Thyroid gland (tissue), 4 donors: ENCODE measurements at regions not wholly inside any gene's neighbourhood (a gene's known extent, or its start where the extent isn't known, plus 50 kb on each side); places are given as distances from the start of the nearest gene placed in this dataset.

Experiments used
- POLR2A ChIP-seq, 2 donors: fragments of 450-650 bp; IDR thresholded peaks; one replicate each; pipeline ENCODE4 v1.6.1; 2017; ENCODE audit warnings: antibody characterized with exemption in 2 of 2, mild to moderate bottlenecking in 2 of 2, moderate library complexity in 1 of 2
- TF ChIP-seq, protein P1 (sequence below), 6 experiments: fragments of 200-600 bp in 3 of 6; fragments of 450-650 bp in 3 of 6; sonication (generic) in 3 of 6; IDR thresholded peaks; one replicate each; pipeline ENCODE4 v1.5.1; 2016 to 2019; ENCODE audit warnings: antibody characterized with exemption in 6 of 6, mild to moderate bottlenecking in 2 of 6, inconsistent platforms in 1 of 6, moderate library complexity in 1 of 6

GRCh38 chr2:113829270-113829669 is 60.6 kb upstream of the ACTR3 start:
- TF ChIP-seq, protein P1, sequence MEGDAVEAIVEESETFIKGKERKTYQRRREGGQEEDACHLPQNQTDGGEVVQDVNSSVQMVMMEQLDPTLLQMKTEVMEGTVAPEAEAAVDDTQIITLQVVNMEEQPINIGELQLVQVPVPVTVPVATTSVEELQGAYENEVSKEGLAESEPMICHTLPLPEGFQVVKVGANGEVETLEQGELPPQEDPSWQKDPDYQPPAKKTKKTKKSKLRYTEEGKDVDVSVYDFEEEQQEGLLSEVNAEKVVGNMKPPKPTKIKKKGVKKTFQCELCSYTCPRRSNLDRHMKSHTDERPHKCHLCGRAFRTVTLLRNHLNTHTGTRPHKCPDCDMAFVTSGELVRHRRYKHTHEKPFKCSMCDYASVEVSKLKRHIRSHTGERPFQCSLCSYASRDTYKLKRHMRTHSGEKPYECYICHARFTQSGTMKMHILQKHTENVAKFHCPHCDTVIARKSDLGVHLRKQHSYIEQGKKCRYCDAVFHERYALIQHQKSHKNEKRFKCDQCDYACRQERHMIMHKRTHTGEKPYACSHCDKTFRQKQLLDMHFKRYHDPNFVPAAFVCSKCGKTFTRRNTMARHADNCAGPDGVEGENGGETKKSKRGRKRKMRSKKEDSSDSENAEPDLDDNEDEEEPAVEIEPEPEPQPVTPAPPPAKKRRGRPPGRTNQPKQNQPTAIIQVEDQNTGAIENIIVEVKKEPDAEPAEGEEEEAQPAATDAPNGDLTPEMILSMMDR (IDR thresholded peaks at IDR 0.05), result no peak
- no peak for TF ChIP-seq POLR2A (IDR thresholded peaks at IDR 0.05)
